HG03064 (cell line): ENCODE measurements at regions not wholly inside any gene's neighbourhood (a gene's known extent, or its start where the extent isn't known, plus 50 kb on each side); places are given as distances from the start of the nearest gene placed in this dataset.

Experiments
- ATAC-seq: cut with Tn5 transposase; IDR thresholded peaks from one replicate; pipeline ENCODE4 v1.9.1; 2021; ENCODE audit warnings: low read depth; ENCODE audit not compliant: unreplicated experiment

- ATAC-seq, result no peak
Observed at GRCh38 chr7:84450772-84451171, 256.2 kb upstream of the SEMA3A start.

- no peak for ATAC-seq
Observed at GRCh38 chr7:84447636-84448293, 253.2 kb upstream of the SEMA3A start.

GRCh38 chr7:84446991-84447480 is 252.4 kb upstream of the SEMA3A start:
- ATAC-seq, result no peak

- no peak for ATAC-seq
Observed at GRCh38 chr7:84425702-84426259, 231.2 kb upstream of the SEMA3A start.

- ATAC-seq, result no peak
Observed at GRCh38 chr7:84422790-84423189, 228.2 kb upstream of the SEMA3A start.

- ATAC-seq, result no peak
Observed at GRCh38 chr7:84412161-84412969, 217.8 kb upstream of the SEMA3A start.

GRCh38 chr7:84399661-84400060 is 205.1 kb upstream of the SEMA3A start:
- ATAC-seq, result no peak

- ATAC-seq, result no peak
Observed at GRCh38 chr7:84394219-84394618, 199.6 kb upstream of the SEMA3A start.

- ATAC-seq, result no peak
Observed at GRCh38 chr7:84393786-84394185, 199.2 kb upstream of the SEMA3A start.

- no peak for ATAC-seq
Observed at GRCh38 chr7:84390845-84391244, 196.3 kb upstream of the SEMA3A start.

- peak; percentile 99 for ATAC-seq
Observed at GRCh38 chr7:84389242-84389641, 194.7 kb upstream of the SEMA3A start.

GRCh38 chr7:84387595-84387994 is 193.0 kb upstream of the SEMA3A start:
- ATAC-seq, result no peak

GRCh38 chr7:84384417-84384816 is 189.8 kb upstream of the SEMA3A start:
- ATAC-seq, result no peak

GRCh38 chr7:84379446-84379845 is 184.9 kb upstream of the SEMA3A start:
- ATAC-seq, result no peak

- no peak for ATAC-seq
Observed at GRCh38 chr7:84372712-84373111, 178.1 kb upstream of the SEMA3A start.

GRCh38 chr7:84372155-84372621 is 177.6 kb upstream of the SEMA3A start:
- ATAC-seq, result no peak

- no peak for ATAC-seq
Observed at GRCh38 chr7:84370114-84370513, 175.5 kb upstream of the SEMA3A start.

- no peak for ATAC-seq
Observed at GRCh38 chr7:84368122-84368521, 173.5 kb upstream of the SEMA3A start.

- ATAC-seq, result no peak
Observed at GRCh38 chr7:84364708-84365107, 170.1 kb upstream of the SEMA3A start.

- no peak for ATAC-seq
Observed at GRCh38 chr7:84363741-84364140, 169.2 kb upstream of the SEMA3A start.

GRCh38 chr7:84362828-84363227 is 168.2 kb upstream of the SEMA3A start:
- ATAC-seq, result no peak
